ENCODE measurements at regions not wholly inside any gene's neighbourhood (a gene's known extent, or its start where the extent isn't known, plus 50 kb on each side); places are given as distances from the start of the nearest gene placed in this dataset.

GRCh38 chr10:3702056-3702546 lies 82.9 kb downstream of the KLF6 start:
- H3K27ac ChIP-seq = no peak overlapping the region
- no peaks in the 10 kb centered on the region for H3K27me3 ChIP-seq
- no peaks in the 10 kb centered on the region for H3K36me3 ChIP-seq
- WGBS, 5 donors = 71 to 90% (median 82%) methylated on average over 11 of the region's 11 CpGs
- no peaks in the 10 kb centered on the region for H3K9me3 ChIP-seq
- no peaks in the 10 kb centered on the region for H3K4me1 ChIP-seq
- no peak for DNase-seq
- no peak for TF ChIP-seq POLR2A (IDR thresholded peaks at IDR 0.05)
- no peak for TF ChIP-seq POLR2AphosphoS5 (IDR thresholded peaks at IDR 0.05)
- TF ChIP-seq CTCF (IDR thresholded peaks at IDR 0.05) = no peak
- no peak for TF ChIP-seq EP300 (IDR thresholded peaks at IDR 0.05)
- intact Hi-C loops (cut with DNase I; ENCODE audit: low total_unique reads) = no loop called here
- no peak overlapping the region for H3K4me3 ChIP-seq

- DNase-seq = no peak
- Histone ChIP-seq H3K27me3 (no peaks in the 10 kb centered on the region), H3K27ac (no peak overlapping the region), H3K4me3 (no peak overlapping the region), H3K4me1 (no peaks in the 10 kb centered on the region), H3K36me3 (no peaks in the 10 kb centered on the region), H3K9me3 (no peaks in the 10 kb centered on the region)
- 73 to 100% (median 88%) methylated on average over 1 of the region's 1 CpG for WGBS, 5 donors
- intact Hi-C loops (cut with DNase I; ENCODE audit: low total_unique reads) = no loop called here
- TF ChIP-seq CTCF (IDR thresholded peaks at IDR 0.05) (no peak), POLR2A (IDR thresholded peaks at IDR 0.05) (no peak), POLR2AphosphoS5 (IDR thresholded peaks at IDR 0.05) (no peak), EP300 (IDR thresholded peaks at IDR 0.05) (no peak)
These were observed 83.5 kb downstream of the KLF6 start for GRCh38 chr10:3701491-3701890.

- 48 to 71% (median 60%) methylated on average over 3 of the region's 3 CpGs for WGBS, 5 donors
- H3K27ac ChIP-seq = no peak overlapping the region
- H3K9me3 ChIP-seq = no peaks in the 10 kb centered on the region
- TF ChIP-seq EP300 (IDR thresholded peaks at IDR 0.05) (no peak), CTCF (IDR thresholded peaks at IDR 0.05) (no peak), POLR2A (IDR thresholded peaks at IDR 0.05) (no peak), POLR2AphosphoS5 (IDR thresholded peaks at IDR 0.05) (no peak)
- DNase-seq = no peak
- intact Hi-C loops (cut with DNase I; ENCODE audit: low total_unique reads) = no loop called here
- H3K36me3 ChIP-seq = no peaks in the 10 kb centered on the region
- H3K27me3 ChIP-seq = no peaks in the 10 kb centered on the region
- no peak overlapping the region for H3K4me3 ChIP-seq
- H3K4me1 ChIP-seq = no peaks in the 10 kb centered on the region
These were observed 84.4 kb downstream of the KLF6 start for GRCh38 chr10:3700531-3701076.

- no peak overlapping the region for H3K4me3 ChIP-seq
- no peak for DNase-seq
- H3K27ac ChIP-seq = no peak overlapping the region
- TF ChIP-seq POLR2A (IDR thresholded peaks at IDR 0.05) (no peak), POLR2AphosphoS5 (IDR thresholded peaks at IDR 0.05) (no peak), CTCF (IDR thresholded peaks at IDR 0.05) (no peak), EP300 (IDR thresholded peaks at IDR 0.05) (no peak)
- H3K36me3 ChIP-seq = no peaks in the 10 kb centered on the region
- intact Hi-C loops (cut with DNase I; ENCODE audit: low total_unique reads) = no loop called here
- H3K27me3 ChIP-seq = no peaks in the 10 kb centered on the region
- 72 to 91% (median 80%) methylated on average over 5 of the region's 5 CpGs for WGBS, 5 donors
- no peaks in the 10 kb centered on the region for H3K4me1 ChIP-seq
- no peaks in the 10 kb centered on the region for H3K9me3 ChIP-seq
These were observed 85.1 kb downstream of the KLF6 start for GRCh38 chr10:3699916-3700315.

All from stomach (tissue), 8 donors.